GM18519 (cell line): ENCODE measurements at regions not wholly inside any gene's neighbourhood (a gene's known extent, or its start where the extent isn't known, plus 50 kb on each side); places are given as distances from the start of the nearest gene placed in this dataset.
A peak's percentile ranks its signal among the peaks of the same experiment; 100 is the strongest.

Source experiments
- ATAC-seq: cut with Tn5 transposase; IDR thresholded peaks from one replicate; pipeline ENCODE4 v1.9.1; 2021; ENCODE audit warnings: mild to moderate bottlenecking, moderate library complexity; ENCODE audit not compliant: unreplicated experiment, low FRiP score

DNA sequence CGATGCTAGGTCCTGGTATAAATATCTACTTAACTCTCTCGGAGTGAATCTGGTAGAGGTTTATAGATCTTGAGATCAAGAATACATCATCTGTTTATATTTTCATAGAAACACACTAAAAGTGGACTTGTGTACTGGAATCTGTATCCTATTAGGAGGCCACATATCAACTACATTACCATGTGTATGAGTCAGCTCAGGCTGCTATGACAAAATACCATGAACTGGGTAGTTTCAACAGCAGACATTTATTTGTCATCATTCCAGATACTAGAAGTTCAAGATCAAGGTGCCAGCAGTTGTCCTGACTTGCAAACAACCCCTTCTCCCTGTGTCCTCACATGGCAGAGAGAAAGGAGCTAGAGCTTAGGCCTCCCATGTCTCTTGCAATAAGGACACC is 113.9 kb upstream of the PFKP start:
- ATAC-seq = no peak

DNA sequence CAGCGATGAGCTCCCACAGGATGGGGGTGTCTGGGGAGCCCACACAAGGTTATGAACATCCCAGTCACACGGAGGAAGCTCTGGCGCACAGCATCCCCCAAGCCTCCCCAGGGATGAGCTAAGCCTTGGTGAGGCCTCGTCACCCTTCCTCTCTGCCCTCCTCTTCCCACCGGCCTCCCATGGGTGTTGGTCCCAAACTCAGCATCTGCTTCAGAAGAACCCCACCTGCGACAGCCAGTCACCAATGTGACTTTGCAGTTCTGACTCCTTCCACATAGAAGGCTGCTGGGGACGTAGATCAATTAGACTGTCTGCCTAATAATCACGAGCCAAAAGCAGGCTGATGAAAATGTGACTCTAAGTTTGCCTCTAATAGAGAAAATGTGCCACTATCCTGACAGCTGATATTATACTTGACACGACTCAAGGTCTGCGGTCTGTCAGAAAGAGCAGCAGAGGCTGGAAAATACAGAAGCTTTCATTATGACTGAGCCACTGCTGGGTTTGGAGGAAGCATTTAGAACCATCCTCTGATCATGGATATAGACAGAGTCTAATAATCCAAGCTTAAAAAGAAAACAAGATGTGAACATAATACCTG is 116.0 kb upstream of the PFKP start:
- no peak for ATAC-seq

DNA sequence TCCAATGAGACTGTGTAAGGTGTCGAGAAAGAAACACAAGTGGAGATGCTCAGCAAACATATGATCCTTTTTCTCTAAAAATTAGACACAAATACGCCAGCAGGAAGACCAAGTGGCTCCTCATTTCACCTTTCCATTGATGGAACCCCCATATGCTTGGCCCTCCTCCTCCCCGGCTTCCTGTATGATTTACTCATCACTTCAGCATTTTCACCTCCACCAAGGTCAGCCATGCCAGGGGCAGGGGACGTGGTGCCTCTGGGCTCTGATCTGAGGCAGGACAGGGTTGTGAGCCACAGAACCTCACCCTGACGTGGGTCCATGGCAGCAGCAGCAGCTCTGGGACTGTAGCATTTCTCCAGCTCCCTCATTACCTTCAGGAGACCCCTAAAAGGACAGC is 116.8 kb upstream of the PFKP start:
- ATAC-seq = no peak

DNA sequence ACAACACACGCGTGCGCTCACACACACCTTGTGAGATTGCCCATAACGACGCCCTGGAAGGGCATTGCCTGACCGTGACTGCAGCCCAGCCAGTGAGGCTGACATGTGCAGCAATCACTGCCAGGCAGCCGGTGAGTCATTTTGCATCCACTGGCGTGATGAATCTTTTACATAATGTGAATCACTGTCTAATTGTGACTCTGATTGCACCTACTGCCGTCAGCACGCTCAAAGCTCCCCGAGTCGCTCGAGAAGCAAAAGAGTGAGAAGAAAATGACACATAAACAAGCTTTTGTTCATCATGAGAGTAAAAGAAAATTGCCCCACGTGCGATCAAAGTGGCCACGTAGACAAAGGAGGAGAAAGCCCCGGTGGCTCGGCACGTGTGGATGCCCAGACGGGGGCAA is 117.4 kb upstream of the PFKP start:
- peak; percentile 68 for ATAC-seq

DNA sequence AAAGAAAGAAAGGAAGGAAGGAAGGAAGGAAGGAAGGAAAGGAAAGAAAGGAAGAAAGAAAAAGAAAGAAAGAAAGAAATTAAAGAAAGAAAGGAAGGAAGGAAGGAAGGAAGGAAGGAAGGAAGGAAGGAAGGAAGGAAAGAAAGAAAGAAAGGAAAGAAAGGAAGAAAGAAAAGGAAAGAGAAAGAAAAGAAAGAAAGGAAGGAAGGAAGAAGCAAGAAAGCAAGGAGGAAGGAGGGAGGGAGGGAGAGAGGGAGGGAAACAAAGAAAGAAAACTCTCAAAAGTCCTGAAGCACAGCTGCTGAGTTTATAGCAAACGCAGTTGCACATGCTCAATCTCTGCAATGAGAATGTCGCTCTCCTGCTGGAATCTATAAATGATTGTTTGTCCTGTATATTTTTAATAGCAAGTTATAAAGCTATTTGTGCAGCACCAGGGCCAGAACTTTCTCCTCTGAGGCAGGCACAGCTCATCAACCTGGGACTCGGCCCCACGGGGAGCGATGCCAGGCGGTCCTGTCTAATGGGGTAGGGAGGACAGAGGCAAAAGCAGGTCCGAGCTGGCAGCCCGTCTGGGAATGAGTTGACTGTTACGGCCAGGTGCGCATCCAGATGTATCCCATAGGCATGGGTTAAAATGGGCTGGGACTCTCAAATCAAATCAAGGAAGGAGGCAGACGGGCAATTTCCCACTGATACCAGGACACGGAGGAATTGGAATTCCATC is 118.0 kb upstream of the PFKP start:
- ATAC-seq = no peak

DNA sequence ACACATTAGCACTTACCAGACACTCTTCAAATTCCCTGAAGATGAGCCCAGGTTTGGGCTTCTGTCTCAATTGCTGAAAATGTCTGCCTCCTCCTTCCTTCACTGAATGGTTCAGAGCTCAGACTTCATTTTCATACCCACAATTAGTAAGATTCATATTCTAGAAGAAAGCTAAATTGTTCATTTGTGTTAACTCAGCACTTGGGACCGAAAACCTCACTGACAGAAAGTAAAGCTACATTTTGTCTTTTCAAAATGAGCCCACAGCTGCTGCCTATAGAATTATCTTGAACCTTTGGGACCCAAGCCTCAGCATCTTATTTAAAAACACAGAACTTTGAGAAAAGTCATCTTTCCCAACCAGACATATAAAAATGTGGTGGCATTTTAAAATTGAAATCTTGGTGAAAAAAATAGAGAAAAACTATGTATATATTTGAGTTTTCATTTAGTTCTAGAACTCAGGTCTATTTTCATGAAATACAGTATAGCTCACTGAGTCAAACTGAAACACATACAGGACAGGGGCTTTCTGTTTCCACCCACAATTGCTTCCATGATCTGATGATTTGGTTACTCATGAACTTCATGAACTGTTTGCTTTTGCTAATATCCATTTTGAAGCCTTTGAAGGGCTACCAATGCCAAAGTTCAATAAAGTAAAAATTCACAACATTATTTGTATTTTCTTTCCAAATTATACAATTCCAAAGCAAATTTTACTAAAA is 119.1 kb upstream of the PFKP start:
- peak; percentile 62 for ATAC-seq

DNA sequence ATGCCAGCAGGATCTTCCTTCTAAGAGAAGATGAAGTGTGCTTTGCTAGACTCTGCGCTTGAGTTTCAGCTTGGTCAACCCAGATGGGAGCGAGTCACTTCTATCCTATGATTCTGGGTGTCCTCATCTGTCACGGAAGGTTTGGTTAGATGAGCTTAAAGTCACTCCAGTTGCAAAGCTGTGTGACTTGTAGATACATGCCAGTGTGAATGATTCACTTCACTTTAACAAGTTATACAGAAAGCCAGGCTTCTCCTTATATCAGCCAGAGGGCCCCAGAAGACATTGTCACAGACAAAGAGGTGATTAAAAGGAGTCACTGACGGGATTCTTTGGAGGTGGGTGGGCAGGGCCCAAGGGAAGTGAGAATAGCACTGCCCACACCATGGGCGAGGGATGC is 122.6 kb upstream of the PFKP start:
- no peak for ATAC-seq

DNA sequence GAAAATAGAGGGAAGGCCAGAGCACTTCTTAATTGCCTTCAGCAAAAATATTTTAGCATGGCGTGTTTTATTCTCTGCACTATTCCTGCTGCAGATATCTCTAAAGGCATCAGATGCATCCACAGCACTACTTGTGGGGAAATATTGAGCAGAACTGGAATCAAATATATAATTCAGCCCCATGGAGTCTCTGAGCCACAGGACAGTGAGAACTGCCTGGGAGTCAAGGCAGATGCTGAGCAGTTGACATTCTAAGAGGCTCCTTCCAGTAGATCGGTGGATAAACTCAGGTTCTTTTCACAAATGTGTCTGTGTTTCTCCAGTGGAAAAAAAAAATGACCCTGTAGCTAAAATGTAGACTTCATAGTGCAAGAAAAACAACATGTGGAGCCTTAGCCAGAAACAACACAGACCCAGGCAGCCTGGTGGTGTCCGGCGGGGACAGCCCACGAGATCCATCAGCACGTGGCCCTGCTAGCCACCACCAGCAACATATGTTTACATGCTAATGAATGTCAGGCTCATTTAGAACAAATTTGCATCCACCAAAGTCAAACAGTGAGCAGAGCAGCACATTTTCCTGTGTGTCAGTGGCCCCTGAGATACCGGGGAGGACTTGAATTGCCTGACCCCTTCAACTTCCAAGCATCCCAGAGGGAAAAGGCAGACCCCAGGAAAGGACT is 123.3 kb upstream of the PFKP start:
- ATAC-seq = no peak

DNA sequence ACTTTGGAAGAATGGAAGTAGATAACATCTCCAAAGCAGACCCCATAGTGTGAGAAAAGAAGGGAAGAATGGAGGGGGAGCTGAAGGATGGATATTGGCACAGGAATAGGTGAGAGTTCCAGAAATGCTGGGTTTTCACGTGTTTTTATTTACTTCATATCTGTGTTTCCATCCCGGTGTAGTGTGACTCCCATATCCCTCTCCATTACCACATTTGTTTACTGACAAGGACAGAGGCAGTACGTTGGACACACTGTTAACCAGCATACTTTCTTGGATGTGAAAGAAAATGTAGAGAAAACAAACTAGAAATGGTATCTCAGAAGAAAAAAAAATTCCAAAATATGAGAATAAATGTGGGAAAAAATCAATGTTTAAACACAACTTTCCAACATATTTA is 124.4 kb upstream of the PFKP start:
- no peak for ATAC-seq

DNA sequence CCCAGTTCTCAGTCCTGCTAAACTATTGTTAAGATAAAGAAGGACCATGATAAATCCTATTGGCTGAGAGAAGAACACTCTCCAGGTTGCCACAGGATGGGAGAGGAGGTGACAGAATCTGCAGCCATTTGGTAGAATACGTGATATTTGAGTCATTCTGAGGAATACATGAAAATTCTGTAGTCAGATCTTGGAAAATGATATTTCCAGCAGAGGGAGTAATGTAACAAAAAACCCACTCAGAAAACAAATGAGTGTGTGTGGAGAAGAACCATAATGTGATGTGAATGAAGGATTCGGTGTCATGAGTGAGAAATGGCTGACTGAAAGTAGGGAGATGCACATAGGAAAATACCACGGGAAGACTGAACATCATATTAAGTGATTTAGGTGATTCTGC is 128.5 kb upstream of the PFKP start:
- ATAC-seq = no peak

DNA sequence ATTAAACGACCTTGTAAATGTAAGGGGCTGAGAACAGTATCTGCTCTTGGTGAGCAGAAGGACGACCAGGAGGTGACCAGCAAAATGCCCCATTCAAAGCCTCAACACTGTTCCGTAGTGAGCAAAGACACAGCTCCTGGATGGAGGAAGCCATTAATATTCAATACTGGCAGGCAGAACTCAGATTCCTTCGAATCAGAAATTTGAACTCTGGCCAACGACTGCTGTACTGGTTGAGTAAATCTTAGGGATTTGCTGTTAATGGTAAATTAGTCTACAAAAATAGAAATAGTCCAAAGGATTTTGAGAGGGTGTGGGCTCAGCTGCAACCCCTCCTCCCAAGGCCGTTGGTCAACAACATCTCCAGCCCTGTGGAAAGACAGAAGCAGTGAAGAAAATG is 130.5 kb upstream of the PFKP start:
- no peak for ATAC-seq

DNA sequence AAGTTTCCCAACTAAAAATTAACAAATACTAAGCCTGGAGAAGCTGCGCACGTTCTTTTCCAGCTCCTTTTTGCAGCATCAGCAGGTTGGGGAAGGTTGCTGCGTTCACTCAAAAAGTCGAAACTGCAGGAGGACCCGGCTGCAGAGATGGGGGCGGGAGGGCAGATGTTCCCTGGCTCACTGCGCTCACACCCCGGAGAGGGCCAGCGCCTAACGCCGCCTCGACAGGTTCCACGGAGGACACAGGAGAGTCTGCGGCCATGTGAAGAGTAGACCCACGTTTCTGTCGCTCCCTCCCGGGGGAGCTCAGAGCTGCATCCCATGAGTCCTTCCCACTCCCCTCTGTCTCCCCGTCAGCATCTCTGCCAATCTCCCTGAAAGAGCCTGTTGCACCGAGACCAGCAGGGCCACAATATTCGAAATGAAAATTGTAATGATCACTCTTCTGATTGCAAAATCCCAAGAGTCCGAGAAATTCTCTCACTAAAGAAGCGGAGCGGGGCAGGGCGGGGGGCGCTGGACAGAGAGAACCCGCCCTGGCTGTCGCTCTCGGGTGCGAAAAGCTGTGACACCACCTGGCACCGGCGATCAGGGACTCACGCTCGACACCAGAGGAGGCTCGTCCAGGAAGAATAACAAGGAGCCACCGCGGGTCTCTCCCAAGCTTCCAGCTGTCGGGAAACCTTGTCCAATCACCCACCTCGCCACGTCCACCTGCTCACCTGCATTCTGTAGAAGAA is 131.5 kb upstream of the PFKP start:
- no peak for ATAC-seq

DNA sequence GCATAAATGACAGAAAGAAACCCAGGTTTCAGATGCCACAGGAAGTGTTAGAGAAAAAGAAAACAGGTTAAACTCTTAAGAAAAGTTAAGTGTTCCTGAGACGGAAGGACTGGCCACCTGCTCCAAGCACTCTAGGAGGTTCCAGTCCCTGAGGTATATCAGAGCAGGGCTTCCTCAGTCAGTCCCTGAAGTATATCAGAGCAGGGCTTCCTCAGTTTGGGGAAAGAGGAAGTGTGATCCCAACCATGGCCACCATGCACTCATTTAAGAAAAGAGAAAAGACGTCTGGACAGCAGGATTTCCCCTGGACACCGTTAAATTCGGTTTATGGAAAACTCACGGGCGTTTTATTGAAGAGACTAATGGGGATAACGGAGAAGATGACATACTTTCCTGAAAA is 133.4 kb upstream of the PFKP start:
- no peak for ATAC-seq

DNA sequence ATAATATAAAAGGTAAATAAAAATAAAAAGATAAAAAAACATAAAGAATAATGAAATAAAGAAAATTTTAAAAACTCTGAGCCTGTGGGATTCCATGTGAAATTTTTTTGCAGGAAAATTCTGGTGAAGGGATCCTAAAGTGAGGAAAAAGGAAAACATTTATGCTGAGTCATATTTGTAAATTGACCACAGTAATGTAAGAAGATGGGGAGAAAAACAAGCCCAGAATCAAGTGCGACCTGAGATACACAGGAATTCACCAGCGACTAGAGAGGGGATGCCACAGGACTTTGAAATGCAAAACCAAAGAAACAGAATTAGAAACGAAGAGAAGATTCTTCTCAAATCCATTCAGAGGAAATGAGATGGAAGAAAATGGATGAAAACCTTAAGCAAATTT is 133.8 kb upstream of the PFKP start:
- no peak for ATAC-seq

DNA sequence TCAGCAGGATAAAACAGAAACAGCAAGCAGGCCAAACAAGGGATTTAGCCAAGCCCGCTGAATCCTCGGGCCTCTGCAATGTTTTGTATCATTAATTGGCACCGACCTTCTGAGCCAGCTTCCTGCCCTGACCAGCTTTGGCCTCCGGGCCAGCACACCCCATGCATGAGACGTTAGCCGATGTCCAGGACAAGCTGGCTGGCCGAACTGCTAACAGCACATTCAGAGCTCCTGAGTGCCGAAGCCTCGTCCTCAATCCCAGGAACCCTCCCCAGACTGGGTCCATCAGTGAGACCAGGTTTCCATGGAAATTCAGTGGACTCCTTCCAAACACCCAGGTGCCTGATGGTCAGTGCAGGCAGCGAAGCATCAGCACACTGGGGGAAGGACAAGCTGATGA is 134.3 kb upstream of the PFKP start:
- no peak for ATAC-seq

DNA sequence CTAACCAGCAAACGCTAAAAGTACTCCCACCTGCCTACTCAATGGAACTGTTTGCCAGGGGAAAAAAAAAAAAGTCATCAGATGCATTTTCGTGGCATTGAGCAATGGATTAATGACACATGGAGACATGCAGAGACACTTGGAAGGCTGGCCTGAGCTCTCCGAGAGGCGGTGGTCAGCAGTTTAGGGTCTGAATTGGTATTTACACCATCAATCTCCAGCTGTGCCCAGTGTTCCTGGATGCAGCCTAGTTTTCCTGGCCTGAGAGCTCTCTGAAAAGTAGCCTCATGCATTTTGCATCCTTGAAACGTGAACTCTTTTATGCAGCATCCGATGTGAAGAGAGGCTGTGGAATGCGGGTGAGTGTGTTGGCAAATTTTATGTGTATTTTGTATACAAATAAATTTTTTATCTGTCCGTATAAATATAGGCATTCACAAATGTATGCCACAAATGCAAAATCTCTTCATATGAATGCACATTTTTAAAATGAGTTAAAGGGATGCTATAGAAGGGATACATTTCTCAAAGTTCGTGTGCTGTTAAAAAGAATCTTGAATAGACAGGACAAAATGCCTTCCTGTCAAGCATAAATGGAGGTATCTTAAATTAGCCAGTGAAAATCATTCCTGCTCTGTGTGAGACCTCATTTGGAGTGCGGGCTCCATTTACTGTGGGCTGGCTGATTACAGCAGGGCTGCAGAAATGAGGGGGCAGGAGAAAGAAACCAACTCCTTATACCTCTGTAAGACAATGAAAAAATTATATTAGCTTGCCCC is 137.7 kb upstream of the PFKP start:
- ATAC-seq = no peak

DNA sequence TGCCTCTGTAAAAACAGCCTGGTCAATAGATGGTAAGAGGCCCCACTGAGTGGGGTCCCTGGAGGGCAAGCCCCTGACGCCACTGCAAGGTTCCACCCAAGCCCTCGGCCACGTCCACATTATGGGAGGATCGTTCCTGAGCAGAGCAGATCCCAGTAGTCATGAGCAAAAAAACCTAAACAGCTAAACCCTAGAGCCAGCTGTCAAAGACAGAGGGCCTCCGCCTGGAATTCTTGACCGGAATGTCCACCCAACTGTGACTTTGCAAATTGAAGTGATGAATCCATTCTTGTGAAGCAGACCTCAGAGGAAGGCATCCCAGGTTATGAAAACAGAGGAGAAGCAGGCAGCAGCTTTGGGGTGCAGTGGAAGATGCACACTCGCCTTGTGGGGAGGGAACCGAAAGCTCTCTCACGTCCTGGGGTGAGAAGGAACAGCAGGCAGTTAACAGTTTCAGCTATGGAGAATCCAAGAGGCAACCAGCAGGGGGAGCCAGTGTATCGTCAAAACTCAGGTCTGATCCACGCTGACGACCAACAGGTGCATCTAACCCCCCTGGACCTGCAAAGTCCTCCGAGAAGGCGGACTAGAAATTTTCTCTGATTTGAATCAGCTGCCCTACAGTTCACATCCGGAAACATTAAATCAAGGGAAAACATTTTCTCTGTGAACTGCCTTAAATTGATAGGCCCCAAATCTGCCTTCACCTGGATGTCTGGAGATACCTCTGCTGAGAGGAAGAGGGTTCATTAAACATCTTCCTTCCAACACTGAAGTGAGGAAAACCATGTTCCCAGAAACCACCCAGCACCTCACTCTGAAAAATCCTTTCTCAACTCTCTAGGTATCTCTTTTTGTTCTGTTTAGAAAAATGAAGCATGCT is 139.1 kb upstream of the PFKP start:
- peak; percentile 64 for ATAC-seq

DNA sequence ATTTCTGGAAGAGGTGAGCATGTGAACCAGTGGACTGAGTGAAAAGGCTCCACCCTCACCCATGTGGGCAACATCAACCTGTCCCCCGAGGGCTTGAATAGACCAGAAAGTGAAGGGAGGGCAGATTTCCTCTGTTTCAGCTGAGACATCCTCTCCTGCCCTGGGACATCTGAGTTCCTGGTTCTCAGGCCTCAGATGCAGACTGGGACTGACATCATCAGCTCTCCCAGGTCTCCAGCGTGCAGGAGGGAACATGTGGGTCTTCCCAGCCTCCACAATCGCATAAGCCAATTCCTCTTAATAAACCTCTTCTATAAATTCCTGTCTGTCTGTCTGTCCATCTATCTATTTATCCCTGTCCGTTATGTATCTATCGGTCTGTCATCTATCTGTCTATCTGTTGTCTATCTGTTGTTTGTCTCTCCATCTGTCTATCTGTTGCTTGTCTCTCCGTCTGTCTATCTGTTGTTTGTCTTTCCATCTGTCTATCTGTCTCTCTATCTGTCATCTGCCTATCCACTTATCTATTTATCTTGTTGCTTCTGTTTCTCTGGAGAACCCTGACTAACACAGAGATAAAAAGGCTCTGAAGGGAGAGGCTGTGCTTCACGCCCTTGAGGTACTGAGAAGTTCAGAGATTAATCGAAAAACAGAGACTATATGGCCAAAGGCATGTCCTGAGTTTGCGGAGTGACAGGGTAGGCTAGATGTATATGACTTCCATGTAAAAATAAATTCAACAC is 140.3 kb upstream of the PFKP start:
- no peak for ATAC-seq
